IMR-90 (cell line): ENCODE measurements at regions not wholly inside any gene's neighbourhood (a gene's known extent, or its start where the extent isn't known, plus 50 kb on each side); places are given as distances from the start of the nearest gene placed in this dataset.

Experiments
- ATAC-seq: fragments of 200-7000 bp; cut with Tn5 transposase; 2 replicates; pipeline ENCODE4 v1.9.1; 2020; ENCODE audit warnings: low read depth, mild to moderate bottlenecking, moderate library complexity
- BruUV-seq: library from RNA; stranded (reverse); fragments of 400-500 nt; replicated peaks from 2 replicates; lab custom pipeline; 2021; lab: Mats Ljungman, UMichigan
- CTCF ChIA-PET: fragments of 300-600 bp; formaldehyde crosslinking; extraction: SDS; loops from one replicate; lab custom pipeline; 2021; ENCODE audit warnings: antibody characterized with exemption; lab: Yijun Ruan, JAX
- POLR2A ChIA-PET: fragments of 300-600 bp; sonication (Branson Sonifier 250); formaldehyde crosslinking; loops from one replicate; lab custom pipeline; 2022; ENCODE audit warnings: antibody characterized with exemption; ENCODE audit not compliant: unreplicated experiment; lab: Charles Lee
- DNase-seq: peaks from one replicate; pipeline ENCODE4 v3.0.0; 2013
- H2AFZ ChIP-seq: replicated peaks from 2 replicates; pipeline ENCODE3; 2013; ENCODE audit warnings: low read length, mild to moderate bottlenecking; ENCODE audit not compliant: poor library complexity
- H2AK5ac ChIP-seq: 2 replicates; pipeline ENCODE4 v1.6.1; 2013; ENCODE audit warnings: low read depth, low read length, inconsistent platforms
- H2AK9ac ChIP-seq: replicated peaks from 2 replicates; pipeline ENCODE3; 2013; ENCODE audit warnings: mild to moderate bottlenecking, low read depth, low read length, moderate library complexity; ENCODE audit not compliant: poor library complexity
- H2BK120ac ChIP-seq: 2 replicates; pipeline ENCODE4 v1.6.1; 2013; ENCODE audit warnings: low read depth, low read length, inconsistent platforms
- H2BK15ac ChIP-seq: 3 replicates; pipeline ENCODE4 v1.6.1; 2013; ENCODE audit warnings: low read depth, low read length, inconsistent platforms
- H2BK20ac ChIP-seq: 2 replicates; pipeline ENCODE4 v1.6.1; 2013; ENCODE audit warnings: low read depth, mild to moderate bottlenecking, inconsistent platforms, low read length, moderate library complexity
- H2BK5ac ChIP-seq: 2 replicates; pipeline ENCODE4 v1.6.1; 2013; ENCODE audit warnings: mild to moderate bottlenecking, low read depth, low read length, inconsistent platforms; ENCODE audit not compliant: poor library complexity, severe bottlenecking
- H3K14ac ChIP-seq: replicated peaks from 2 replicates; pipeline ENCODE4 v1.6.1; 2013; ENCODE audit warnings: low read depth, low read length, inconsistent platforms
- H3K18ac ChIP-seq: 2 replicates; pipeline ENCODE4 v1.6.1; 2013; ENCODE audit warnings: low read depth, low read length, control low read depth
- H3K23ac ChIP-seq: 2 replicates; pipeline ENCODE4 v1.6.1; 2013; ENCODE audit warnings: low read depth, low read length, inconsistent platforms
- H3K27ac ChIP-seq: 2 replicates; pipeline ENCODE4 v1.5.1; 2013; ENCODE audit warnings: mild to moderate bottlenecking, control low read depth, low read length; ENCODE audit not compliant: insufficient read depth
- H3K27me3 ChIP-seq: 2 replicates; pipeline ENCODE4 v1.6.1; 2013; ENCODE audit warnings: low read length; ENCODE audit not compliant: control insufficient read depth, insufficient read depth
- H3K36me3 ChIP-seq: 2 replicates; pipeline ENCODE4 v1.6.1; 2013; ENCODE audit warnings: low read length, mixed read lengths; ENCODE audit not compliant: control insufficient read depth, insufficient read depth
- H3K4ac ChIP-seq: 2 replicates; pipeline ENCODE4 v1.6.1; 2013; ENCODE audit warnings: low read depth, low read length, inconsistent platforms
- H3K4me1 ChIP-seq: 2 replicates; pipeline ENCODE4 v1.6.1; 2013; ENCODE audit warnings: low read length, mixed read lengths; ENCODE audit not compliant: control insufficient read depth, insufficient read depth
- H3K4me2 ChIP-seq: 2 replicates; pipeline ENCODE4 v1.6.1; 2013; ENCODE audit warnings: low read depth, mild to moderate bottlenecking, control low read depth, low read length, moderate library complexity
- H3K4me3 ChIP-seq: 2 replicates; pipeline ENCODE4 v1.5.1; 2013; ENCODE audit warnings: low read depth, mild to moderate bottlenecking, control low read depth, low read length, moderate library complexity; ENCODE audit not compliant: insufficient read depth
- H3K56ac ChIP-seq: 2 replicates; pipeline ENCODE4 v1.6.1; 2013; ENCODE audit warnings: low read length, inconsistent platforms; ENCODE audit not compliant: insufficient read depth; ENCODE audit errors: extremely low read depth
- H3K79me1 ChIP-seq, 2 experiments: 2 replicates each; pipeline ENCODE4 v1.6.1; 2013; ENCODE audit warnings: low read length in 2 of 2, inconsistent platforms in 1 of 2, low read depth in 1 of 2
- H3K9ac ChIP-seq: 2 replicates; pipeline ENCODE4 v1.6.1; 2013; ENCODE audit warnings: low read depth, low read length, control low read depth
- H3K9me1 ChIP-seq: 2 replicates; pipeline ENCODE4 v1.6.1; 2013; ENCODE audit warnings: low read length, inconsistent platforms; ENCODE audit not compliant: insufficient read depth
- H3K9me3 ChIP-seq: 2 replicates; pipeline ENCODE4 v1.6.1; 2013; ENCODE audit warnings: low read length; ENCODE audit not compliant: control insufficient read depth, insufficient read depth
- H4K20me1 ChIP-seq: 2 replicates; pipeline ENCODE4 v1.6.1; 2013; ENCODE audit warnings: low read length, inconsistent platforms; ENCODE audit not compliant: insufficient read depth
- H4K5ac ChIP-seq: 2 replicates; pipeline ENCODE4 v1.6.1; 2013; ENCODE audit warnings: mild to moderate bottlenecking, low read depth, low read length, control low read depth
- H4K8ac ChIP-seq, 2 experiments: 2 replicates each; pipeline ENCODE4 v1.6.1; 2013; ENCODE audit warnings: low read depth in 2 of 2, low read length in 2 of 2, control low read depth in 1 of 2, inconsistent platforms in 1 of 2
- H4K91ac ChIP-seq: 2 replicates; pipeline ENCODE4 v1.6.1; 2013; ENCODE audit warnings: low read depth, low read length, inconsistent platforms; ENCODE audit not compliant: insufficient read depth
- BHLHE40 ChIP-seq: fragments of 150-350 bp; IDR thresholded peaks from 2 replicates; pipeline ENCODE4 v1.6.1; 2016; ENCODE audit warnings: mild to moderate bottlenecking, low read depth, low read length
- MXI1 ChIP-seq: IDR thresholded peaks from 2 replicates; pipeline ENCODE4 v1.6.1; 2012; ENCODE audit warnings: low read depth, mild to moderate bottlenecking, low read length, moderate library complexity, borderline replicate concordance
- WGBS, 2 experiments: methylation state at CpG; one replicate each; pipeline versions ENCODE4 v1.1.5 to v1.1.7; 2013; ENCODE audit warnings: missing lambda C conversion rate in 2 of 2; ENCODE audit not compliant: insufficient read length in 1 of 2; ENCODE audit errors: extremely low coverage in 2 of 2; 5-methylcytosine and 5-hydroxymethylcytosine counted together
- dilution Hi-C: fragments of 300-500 bp; cut with HindIII; formaldehyde crosslinking; loops from one replicate; pipeline ENCODE4 v1.14.3; 2018; ENCODE audit warnings: low sequenced_read_pairs; ENCODE audit not compliant: unreplicated experiment
- in situ Hi-C: fragments of 300-500 bp; cut with MboI; formaldehyde crosslinking; loops from 3 replicates; pipeline ENCODE4 v1.14.3; 2019; ENCODE audit warnings: low sequenced_read_pairs, inconsistent platforms, mixed read lengths
- intact Hi-C: fragments of 100-400 bp; cut with micrococcal nuclease; formaldehyde crosslinking; loops from 2 replicates; pipeline ENCODE4 v1.10.0; 2022

- WGBS, 2 experiments, result no CpG with 5 or more reads among the region's 5 CpGs
- Histone ChIP-seq H3K4me1 (no peaks in the 10 kb centered on the region), H3K27ac (no peak overlapping the region), H3K4me2 (no peak overlapping the region), H2BK5ac (no peak overlapping the region), H2AFZ (no peak overlapping the region), H3K23ac (no peak overlapping the region), H2AK9ac (no peak overlapping the region), H3K18ac (no peak overlapping the region), H3K56ac (no peak overlapping the region), H3K36me3 (no peaks in the 10 kb centered on the region), H3K9me3 (peaks cover 46% of the 10 kb centered on the region), H3K9ac (no peak overlapping the region), H2BK15ac (no peak overlapping the region), H2BK120ac (no peak overlapping the region), H4K91ac (no peak overlapping the region), H3K27me3 (no peaks in the 10 kb centered on the region), H4K5ac (no peak overlapping the region), H2BK20ac (no peak overlapping the region), H3K14ac (no peak overlapping the region), H3K4me3 (no peak overlapping the region), H3K4ac (no peak overlapping the region), H3K79me1 (no peaks in the 10 kb centered on the region), H4K8ac (no peak overlapping the region), H2AK5ac (no peak overlapping the region), H4K20me1 (no peaks in the 10 kb centered on the region), H3K9me1 (no peaks in the 10 kb centered on the region)
- no peak for DNase-seq
- CTCF ChIA-PET, result no interaction called here
- dilution Hi-C loops, result no loop called here
- POLR2A ChIA-PET, result no interaction called here
- no peak for ATAC-seq
- in situ Hi-C loops, result no loop called here
- intact Hi-C loops, result no loop called here
- BruUV-seq, result no TSS peak
- TF ChIP-seq BHLHE40 (no peak), MXI1 (no peak)
Measured at GRCh38 chr10:128713471-128713870, 587.2 kb upstream of the MKI67 start.
